Stimulated activated CD4-positive, alpha-beta T cell treated with anti-CD3 and anti-CD28 coated beads, Interleukin-4, amount 100 ng/mL, for 4 hours (primary cell): ENCODE measurements at regions not wholly inside any gene's neighbourhood (a gene's known extent, or its start where the extent isn't known, plus 50 kb on each side); places are given as distances from the start of the nearest gene placed in this dataset.

Experiments used
- DNase-seq, 2 experiments: peaks; one replicate each; pipeline ENCODE4 v3.0.0-alpha.2; 2020

GRCh38 chr2:16180631-16181030, 240.3 kb downstream of the MYCN start:
- no peak for DNase-seq

- DNase-seq: no peak
Observed at GRCh38 chr2:16179701-16180416, 239.5 kb downstream of the MYCN start.

- no peak for DNase-seq
Observed at GRCh38 chr2:16178551-16179130, 238.3 kb downstream of the MYCN start.

GRCh38 chr2:16177671-16178180, 237.4 kb downstream of the MYCN start:
- DNase-seq: no peak

- no peak for DNase-seq
Observed at GRCh38 chr2:16176971-16177480, 236.7 kb downstream of the MYCN start.

- no peak for DNase-seq
Observed at GRCh38 chr2:16175247-16175825, 235.0 kb downstream of the MYCN start.

- DNase-seq: no peak
Observed at GRCh38 chr2:16174693-16175045, 234.3 kb downstream of the MYCN start.

- DNase-seq: no peak
Observed at GRCh38 chr2:16173893-16174692, 233.7 kb downstream of the MYCN start.

GRCh38 chr2:16172324-16173175, 232.2 kb downstream of the MYCN start:
- DNase-seq: no peak

GRCh38 chr2:16171425-16171920, 231.1 kb downstream of the MYCN start:
- DNase-seq: no peak

GRCh38 chr2:16170675-16171424, 230.5 kb downstream of the MYCN start:
- no peak for DNase-seq

- no peak for DNase-seq
Observed at GRCh38 chr2:16169381-16169960, 229.1 kb downstream of the MYCN start.

GRCh38 chr2:16168506-16169264, 228.3 kb downstream of the MYCN start:
- no peak for DNase-seq

GRCh38 chr2:16167870-16168426, 227.6 kb downstream of the MYCN start:
- no peak for DNase-seq

- DNase-seq: no peak
Observed at GRCh38 chr2:16167451-16167861, 227.1 kb downstream of the MYCN start.

GRCh38 chr2:16166327-16166981, 226.1 kb downstream of the MYCN start:
- no peak for DNase-seq

GRCh38 chr2:16165518-16166326, 225.4 kb downstream of the MYCN start:
- DNase-seq: no peak

- DNase-seq: no peak
Observed at GRCh38 chr2:16162491-16163040, 222.2 kb downstream of the MYCN start.
